ENCODE measurements at regions not wholly inside any gene's neighbourhood (a gene's known extent, or its start where the extent isn't known, plus 50 kb on each side); places are given as distances from the start of the nearest gene placed in this dataset.

DNA sequence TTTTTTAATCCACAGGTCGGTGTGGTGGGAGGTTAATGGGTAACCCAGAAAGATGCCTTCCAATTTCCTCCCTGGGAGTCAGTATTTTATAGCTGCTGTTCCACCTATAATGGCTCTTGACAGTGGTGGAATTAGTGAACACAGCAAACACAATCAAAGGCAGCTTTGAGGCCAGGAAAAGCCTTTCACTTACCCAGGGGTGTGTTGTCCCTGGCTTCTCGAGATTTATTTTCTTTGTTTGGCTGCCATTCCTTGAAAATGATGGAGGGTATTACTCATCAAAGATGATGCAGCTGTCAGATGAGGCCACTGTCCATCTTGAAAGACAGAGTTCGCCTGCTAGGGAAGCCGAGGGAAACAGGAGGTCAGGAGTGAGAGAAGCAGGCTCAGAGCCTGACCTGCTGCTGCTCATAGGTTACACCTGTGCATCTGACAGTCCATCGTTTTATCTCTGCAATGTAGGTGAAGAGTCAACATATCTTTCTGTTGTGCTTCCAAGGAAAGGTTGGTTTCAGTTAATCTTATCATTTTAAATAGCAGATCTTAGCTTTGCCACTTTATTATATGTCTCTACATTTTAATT is 221.6 kb downstream of the XPNPEP1 start:
- TF ChIP-seq, protein P1, sequence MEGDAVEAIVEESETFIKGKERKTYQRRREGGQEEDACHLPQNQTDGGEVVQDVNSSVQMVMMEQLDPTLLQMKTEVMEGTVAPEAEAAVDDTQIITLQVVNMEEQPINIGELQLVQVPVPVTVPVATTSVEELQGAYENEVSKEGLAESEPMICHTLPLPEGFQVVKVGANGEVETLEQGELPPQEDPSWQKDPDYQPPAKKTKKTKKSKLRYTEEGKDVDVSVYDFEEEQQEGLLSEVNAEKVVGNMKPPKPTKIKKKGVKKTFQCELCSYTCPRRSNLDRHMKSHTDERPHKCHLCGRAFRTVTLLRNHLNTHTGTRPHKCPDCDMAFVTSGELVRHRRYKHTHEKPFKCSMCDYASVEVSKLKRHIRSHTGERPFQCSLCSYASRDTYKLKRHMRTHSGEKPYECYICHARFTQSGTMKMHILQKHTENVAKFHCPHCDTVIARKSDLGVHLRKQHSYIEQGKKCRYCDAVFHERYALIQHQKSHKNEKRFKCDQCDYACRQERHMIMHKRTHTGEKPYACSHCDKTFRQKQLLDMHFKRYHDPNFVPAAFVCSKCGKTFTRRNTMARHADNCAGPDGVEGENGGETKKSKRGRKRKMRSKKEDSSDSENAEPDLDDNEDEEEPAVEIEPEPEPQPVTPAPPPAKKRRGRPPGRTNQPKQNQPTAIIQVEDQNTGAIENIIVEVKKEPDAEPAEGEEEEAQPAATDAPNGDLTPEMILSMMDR (IDR thresholded peaks at IDR 0.05) = no peak
- no peak for TF ChIP-seq EP300 (IDR thresholded peaks at IDR 0.05)
- no peak for TF ChIP-seq POLR2AphosphoS5 (IDR thresholded peaks at IDR 0.05)
- TF ChIP-seq POLR2A (IDR thresholded peaks at IDR 0.05; ENCODE audit: low read depth) = no peak
- 69% methylated on average over 5 of the region's 5 CpGs for WGBS

DNA sequence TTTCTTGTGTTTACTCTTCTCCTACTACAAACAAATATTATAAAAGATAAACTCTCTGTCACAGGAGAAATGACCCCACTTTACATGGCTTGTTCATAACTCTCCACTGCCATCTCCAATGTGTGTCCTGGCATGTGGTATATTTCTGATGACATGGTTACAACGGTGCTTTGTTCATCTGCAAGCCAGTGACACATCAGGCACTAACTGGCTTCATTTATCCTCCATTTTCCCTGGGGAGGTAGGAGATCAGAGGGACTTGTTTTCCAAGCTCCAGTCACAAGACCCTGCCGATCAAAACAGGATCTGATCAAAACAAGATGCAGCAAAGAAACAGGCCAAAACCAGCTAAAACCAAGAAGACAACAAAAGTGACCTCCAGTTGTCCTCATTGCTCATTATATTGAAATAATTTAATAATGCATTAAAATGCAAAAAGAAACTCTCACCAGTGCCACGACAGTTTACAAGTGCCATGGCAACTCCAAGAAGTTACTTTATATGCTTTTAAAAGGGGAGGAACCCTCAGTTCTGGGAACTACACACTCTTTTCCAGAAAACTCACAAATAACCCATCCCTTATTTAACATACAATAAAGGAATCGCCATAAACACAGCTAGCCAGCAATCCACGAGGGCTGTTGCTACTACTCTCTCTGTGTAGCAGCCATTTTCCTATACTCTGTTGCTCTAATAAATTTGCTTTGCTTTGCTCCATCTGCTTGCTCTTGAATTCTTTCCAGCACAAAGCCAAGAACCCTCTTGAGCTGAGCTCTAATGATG is 224.2 kb downstream of the XPNPEP1 start:
- intact Hi-C loops (cut with DNase I) = no loop called here
- Histone ChIP-seq H3K36me3 (no peaks in the 10 kb centered on the region), H3K4me1 (no peaks in the 10 kb centered on the region), H3K4me3 (no peak overlapping the region), H3K27me3 (no peaks in the 10 kb centered on the region), H3K9me3 (no peaks in the 10 kb centered on the region), H3K27ac (replicated peaks in 1 of 4) (no peak overlapping the region)
- WGBS = 63% methylated on average over 5 of the region's 5 CpGs
- no peak for DNase-seq (ENCODE audit: extremely low spot score)
- TF ChIP-seq, protein P1 (IDR thresholded peaks at IDR 0.05) = no peak
- TF ChIP-seq POLR2AphosphoS5 (IDR thresholded peaks at IDR 0.05) = no peak
- TF ChIP-seq EP300 (IDR thresholded peaks at IDR 0.05) = no peak
- no peak for TF ChIP-seq POLR2A (IDR thresholded peaks at IDR 0.05; ENCODE audit: low read depth)

More for the DNA sequence above, 221.6 kb downstream of the XPNPEP1 start:
- intact Hi-C loops (cut with DNase I) = no loop called here
- no peak overlapping the region for H3K4me3 ChIP-seq
- H3K9me3 ChIP-seq = no peaks in the 10 kb centered on the region
- no peak overlapping the region for H3K27ac ChIP-seq (replicated peaks in 1 of 4)
- H3K36me3 ChIP-seq = no peaks in the 10 kb centered on the region
- no peaks in the 10 kb centered on the region for H3K27me3 ChIP-seq
- H3K4me1 ChIP-seq = no peaks in the 10 kb centered on the region
- DNase-seq (ENCODE audit: extremely low spot score) = no peak

DNA sequence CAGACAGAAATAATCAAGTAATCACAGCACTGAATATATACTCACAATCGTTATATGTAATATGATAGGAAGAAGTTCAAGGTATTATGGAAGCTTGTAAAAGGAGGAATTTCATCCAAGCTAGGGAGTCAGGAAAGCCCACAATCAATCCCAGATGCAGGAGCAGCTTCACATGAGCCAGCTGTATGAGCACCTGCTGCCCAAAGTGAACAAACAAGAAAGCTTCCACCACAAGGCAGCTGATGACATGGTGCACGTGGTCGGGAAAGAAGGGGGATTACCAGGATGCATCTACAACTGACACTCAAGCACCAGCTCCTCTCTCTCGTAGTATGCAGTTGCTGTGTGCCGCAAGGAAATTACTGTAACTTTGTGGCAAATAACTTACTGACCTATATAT is 225.2 kb downstream of the XPNPEP1 start:
- DNase-seq (ENCODE audit: extremely low spot score) = no peak
- Histone ChIP-seq H3K36me3 (no peaks in the 10 kb centered on the region), H3K27me3 (no peaks in the 10 kb centered on the region), H3K9me3 (no peaks in the 10 kb centered on the region), H3K4me3 (no peak overlapping the region), H3K4me1 (no peaks in the 10 kb centered on the region), H3K27ac (replicated peaks in 1 of 4) (no peak overlapping the region)
- 40% methylated on average over 5 of the region's 5 CpGs for WGBS
- TF ChIP-seq, protein P1 (IDR thresholded peaks at IDR 0.05) = no peak
- TF ChIP-seq POLR2A (IDR thresholded peaks at IDR 0.05; ENCODE audit: low read depth) = no peak
- no peak for TF ChIP-seq EP300 (IDR thresholded peaks at IDR 0.05)
- TF ChIP-seq POLR2AphosphoS5 (IDR thresholded peaks at IDR 0.05) = no peak
- intact Hi-C loops (cut with DNase I) = no loop called here

DNA sequence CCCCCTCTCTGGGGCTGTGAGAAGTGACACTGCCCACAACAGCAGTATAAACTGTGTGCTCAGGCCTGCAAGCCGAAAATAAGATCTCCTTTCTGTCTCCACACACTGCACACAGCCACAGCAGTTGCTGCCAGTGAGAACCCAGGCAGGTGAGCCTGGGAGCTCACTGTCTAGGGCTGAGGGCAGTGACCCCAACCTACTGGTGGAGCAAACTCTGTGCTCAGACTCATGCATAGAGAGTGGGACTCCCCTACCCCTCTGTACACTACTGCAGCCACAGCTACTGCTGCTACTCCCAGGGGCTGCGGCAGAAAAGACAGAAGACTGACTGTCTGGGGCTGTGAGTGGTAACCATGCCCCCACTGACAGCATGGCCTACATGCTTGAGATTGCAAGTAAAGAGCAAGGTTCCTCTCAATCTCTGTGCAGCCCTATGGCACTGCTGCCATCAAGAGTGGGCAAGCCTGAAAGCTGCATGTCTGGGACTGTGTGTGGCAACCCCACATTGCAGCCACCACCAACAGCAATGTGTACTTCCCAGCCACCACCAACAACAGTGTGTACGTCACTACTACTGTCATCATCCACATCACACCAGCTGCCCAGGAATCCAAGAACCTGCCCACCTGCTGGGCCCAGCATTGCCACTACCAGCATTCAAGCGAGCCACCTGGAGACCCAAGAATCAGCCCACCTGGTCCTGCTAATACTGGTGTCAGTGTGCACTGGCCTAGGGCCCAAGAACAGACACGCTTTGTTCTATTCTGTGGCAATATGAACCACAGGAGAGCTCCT is 226.1 kb downstream of the XPNPEP1 start:
- TF ChIP-seq POLR2A (IDR thresholded peaks at IDR 0.05; ENCODE audit: low read depth) (no peak), EP300 (IDR thresholded peaks at IDR 0.05) (no peak), POLR2AphosphoS5 (IDR thresholded peaks at IDR 0.05) (no peak)
- TF ChIP-seq, protein P1 (IDR thresholded peaks at IDR 0.05) = no peak
- H3K36me3 ChIP-seq = no peaks in the 10 kb centered on the region
- H3K27me3 ChIP-seq = no peaks in the 10 kb centered on the region
- no peak overlapping the region for H3K4me3 ChIP-seq
- no peaks in the 10 kb centered on the region for H3K9me3 ChIP-seq
- intact Hi-C loops (cut with DNase I) = no loop called here
- WGBS = 88% methylated on average over 5 of the region's 5 CpGs
- no peaks in the 10 kb centered on the region for H3K4me1 ChIP-seq
- H3K27ac ChIP-seq (replicated peaks in 1 of 4) = no peak overlapping the region
- DNase-seq (ENCODE audit: extremely low spot score) = no peak
